Tibial nerve (tissue), 4 donors: ENCODE measurements at regions not wholly inside any gene's neighbourhood (a gene's known extent, or its start where the extent isn't known, plus 50 kb on each side); places are given as distances from the start of the nearest gene placed in this dataset.

Experiments
- DNase-seq, 2 donors: peaks; one replicate each; pipeline ENCODE4 v3.0.0-alpha.2; 2019; ENCODE audit warnings: low spot score in 2 of 2
- H3K27ac ChIP-seq, 4 donors: fragments of 200-600 bp; sonication (generic) in 3 of 4; one replicate each; pipeline ENCODE4 v1.5.1; 2017 to 2019; ENCODE audit warnings: mild to moderate bottlenecking in 1 of 4
- H3K27me3 ChIP-seq, 2 donors: fragments of 200-600 bp; sonication (generic) in 1 of 2; one replicate each; pipeline versions ENCODE4 v1.5.1 to v1.6.0; 2017 to 2019
- H3K36me3 ChIP-seq, 3 donors: fragments of 200-600 bp; sonication (generic); one replicate each; pipeline ENCODE4 v1.5.1; 2018 to 2019
- H3K4me1 ChIP-seq, 4 donors: fragments of 200-600 bp; sonication (generic) in 3 of 4; one replicate each; pipeline ENCODE4 v1.5.1; 2017 to 2019
- H3K4me3 ChIP-seq, 4 donors: fragments of 200-600 bp; sonication (generic) in 3 of 4; one replicate each; pipeline ENCODE4 v1.5.1; 2017 to 2019; ENCODE audit warnings: mild to moderate bottlenecking in 1 of 4, moderate library complexity in 1 of 4
- H3K9me3 ChIP-seq, 4 donors: fragments of 200-600 bp; sonication (generic) in 3 of 4; one replicate each; pipeline ENCODE4 v1.5.1; 2017 to 2019
- CTCF ChIP-seq, 5 experiments: fragments of 200-600 bp in 3 of 5; fragments of 450-650 bp in 2 of 5; sonication (generic) in 3 of 5; IDR thresholded peaks; one replicate each; pipeline ENCODE4 v1.5.1; 2016 to 2019; ENCODE audit warnings: antibody characterized with exemption in 5 of 5, mild to moderate bottlenecking in 3 of 5, moderate library complexity in 2 of 5
- EP300 ChIP-seq, 2 donors: sonication (generic); formaldehyde crosslinking; IDR thresholded peaks; one replicate each; pipeline ENCODE4 v1.6.1; 2017; ENCODE audit warnings: antibody characterized with exemption in 2 of 2, mild to moderate bottlenecking in 1 of 2
- POLR2A ChIP-seq, 2 donors: fragments of 450-650 bp; IDR thresholded peaks; one replicate each; pipeline ENCODE4 v1.6.1; 2017; ENCODE audit warnings: antibody characterized with exemption in 2 of 2, mild to moderate bottlenecking in 2 of 2, moderate library complexity in 2 of 2
- WGBS, 2 donors: methylation state at CpG; one replicate each; pipeline ENCODE4 v1.1.5; 2018; 5-methylcytosine and 5-hydroxymethylcytosine counted together

DNA sequence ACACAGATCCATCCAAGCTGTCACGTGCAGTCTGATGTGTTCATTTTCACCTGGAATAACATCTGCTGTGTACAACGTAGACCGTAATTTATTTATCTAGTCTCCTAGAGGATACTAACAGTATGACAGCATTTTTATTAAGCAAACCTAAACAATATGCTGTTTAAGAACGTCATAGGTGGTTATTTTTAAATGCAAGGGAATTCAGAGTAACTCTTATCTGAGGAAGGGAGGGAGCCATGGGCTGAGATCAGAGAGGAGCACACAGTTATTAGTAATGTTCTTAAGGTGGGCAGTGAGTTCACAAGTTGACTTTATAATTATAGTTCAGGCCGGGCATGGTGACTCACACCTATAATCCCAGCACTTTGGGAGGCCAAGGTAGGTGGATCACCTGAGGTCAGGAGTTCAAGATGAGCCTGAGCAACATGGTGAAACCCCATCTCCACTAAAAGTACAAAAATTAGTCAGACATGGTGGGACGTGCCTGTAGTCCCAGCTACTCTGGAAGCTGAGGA is 193.6 kb downstream of the UACA start:
- peaks cover 0 to 13% (median 0%) of the 10 kb centered on the region in 4 donors for H3K4me1 ChIP-seq
- no peak overlapping the region for H3K27ac ChIP-seq
- H3K27me3 ChIP-seq: no peaks in the 10 kb centered on the region
- TF ChIP-seq EP300 (IDR thresholded peaks at IDR 0.05) (no peak), CTCF (IDR thresholded peaks at IDR 0.05) (no peak), POLR2A (IDR thresholded peaks at IDR 0.05) (no peak)
- H3K9me3 ChIP-seq: no peaks in the 10 kb centered on the region
- no peak for DNase-seq
- no peak overlapping the region for H3K4me3 ChIP-seq
- 69 to 79% methylated on average over 6 of the region's 6 CpGs for WGBS, 2 donors
- H3K36me3 ChIP-seq: no peaks in the 10 kb centered on the region

GRCh38 chr15:70569091-70569713 is 194.2 kb downstream of the UACA start:
- Histone ChIP-seq H3K36me3 (no peaks in the 10 kb centered on the region), H3K27me3 (no peaks in the 10 kb centered on the region), H3K27ac (no peak overlapping the region), H3K9me3 (no peaks in the 10 kb centered on the region), H3K4me1 (peaks cover 0 to 11% (median 0%) of the 10 kb centered on the region in 4 donors), H3K4me3 (no peak overlapping the region)
- 26 to 61% methylated on average over 4 of the region's 4 CpGs for WGBS, 2 donors
- no peak for DNase-seq
- no peak for TF ChIP-seq POLR2A (IDR thresholded peaks at IDR 0.05)
- TF ChIP-seq CTCF (IDR thresholded peaks at IDR 0.05): peak; percentile 31 to 63 (median 46)
- no peak for TF ChIP-seq EP300 (IDR thresholded peaks at IDR 0.05)

GRCh38 chr15:70566989-70567388 is 196.4 kb downstream of the UACA start:
- H3K36me3 ChIP-seq: no peaks in the 10 kb centered on the region
- H3K9me3 ChIP-seq: no peaks in the 10 kb centered on the region
- no peak for DNase-seq
- TF ChIP-seq CTCF (IDR thresholded peaks at IDR 0.05): no peak
- no peak for TF ChIP-seq POLR2A (IDR thresholded peaks at IDR 0.05)
- no peak for TF ChIP-seq EP300 (IDR thresholded peaks at IDR 0.05)
- H3K27ac ChIP-seq: no peak overlapping the region
- no peaks in the 10 kb centered on the region for H3K27me3 ChIP-seq
- H3K4me1 ChIP-seq: peaks cover 0 to 11% (median 0%) of the 10 kb centered on the region in 4 donors
- WGBS, 2 donors: 85% methylated on average over 11 of the region's 11 CpGs
- H3K4me3 ChIP-seq: no peak overlapping the region

- H3K4me3 ChIP-seq: no peak overlapping the region
- H3K27ac ChIP-seq: no peak overlapping the region
- 57 to 60% methylated on average over 12 to 14 of the region's 14 CpGs for WGBS, 2 donors
- TF ChIP-seq CTCF (IDR thresholded peaks at IDR 0.05) (no peak), POLR2A (IDR thresholded peaks at IDR 0.05) (no peak), EP300 (IDR thresholded peaks at IDR 0.05) (no peak)
- no peak for DNase-seq
- H3K9me3 ChIP-seq: no peaks in the 10 kb centered on the region
- peaks cover 0 to 11% (median 0%) of the 10 kb centered on the region in 4 donors for H3K4me1 ChIP-seq
- H3K36me3 ChIP-seq: no peaks in the 10 kb centered on the region
- no peaks in the 10 kb centered on the region for H3K27me3 ChIP-seq
These were observed 197.1 kb downstream of the UACA start for GRCh38 chr15:70566047-70566835.

DNA sequence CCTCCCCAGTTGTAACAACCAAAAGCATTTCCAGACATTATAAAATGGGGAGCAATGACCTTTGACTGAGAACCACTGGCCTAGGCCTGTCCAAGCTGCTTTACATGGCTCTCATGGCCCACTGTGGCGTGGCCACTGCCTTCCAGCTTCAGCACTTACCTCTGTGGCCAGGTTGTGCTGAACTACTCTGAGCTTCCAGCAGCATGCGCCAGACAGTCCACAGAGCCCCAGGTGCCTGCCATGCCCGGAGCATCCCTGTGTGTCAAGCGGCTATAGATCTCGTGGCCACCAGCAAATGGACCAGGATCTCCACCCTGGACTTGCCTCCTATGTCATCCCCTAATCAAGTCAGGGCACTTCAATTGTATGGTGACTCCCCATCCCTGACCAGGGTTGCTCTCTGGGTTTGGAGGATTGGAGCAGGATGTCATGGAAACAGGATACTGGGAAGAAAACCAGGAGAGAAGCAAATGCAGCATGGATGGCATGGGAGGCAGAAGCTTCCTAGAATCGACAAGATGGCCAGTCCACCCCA is 199.7 kb downstream of the UACA start:
- Histone ChIP-seq H3K27me3 (no peaks in the 10 kb centered on the region), H3K36me3 (no peaks in the 10 kb centered on the region), H3K9me3 (no peaks in the 10 kb centered on the region), H3K4me3 (no peak overlapping the region), H3K4me1 (peaks cover 0 to 18% (median 10%) of the 10 kb centered on the region in 4 donors), H3K27ac (no peak overlapping the region)
- 95 to 97% methylated on average over 6 of the region's 6 CpGs for WGBS, 2 donors
- TF ChIP-seq CTCF (IDR thresholded peaks at IDR 0.05) (no peak), POLR2A (IDR thresholded peaks at IDR 0.05) (no peak), EP300 (IDR thresholded peaks at IDR 0.05) (no peak)
- DNase-seq: no peak
